GM12874 (cell line): ENCODE measurements at regions not wholly inside any gene's neighbourhood (a gene's known extent, or its start where the extent isn't known, plus 50 kb on each side); places are given as distances from the start of the nearest gene placed in this dataset.

Experiments
- CTCF ChIP-seq: IDR thresholded peaks from 2 replicates; pipeline ENCODE4 v1.5.1; 2011; ENCODE audit warnings: low read depth, mild to moderate bottlenecking, control low read depth, low read length, moderate library complexity; ENCODE audit not compliant: insufficient read depth

- TF ChIP-seq CTCF, result no peak
These were observed 336.8 kb upstream of the NCAM1 start for GRCh38 chr11:112624431-112624830.

GRCh38 chr11:112625814-112626213 lies 335.4 kb upstream of the NCAM1 start:
- TF ChIP-seq CTCF, result no peak

- no peak for TF ChIP-seq CTCF
These were observed 334.5 kb upstream of the NCAM1 start for GRCh38 chr11:112626731-112627130.

GRCh38 chr11:112627588-112628045 lies 333.6 kb upstream of the NCAM1 start:
- no peak for TF ChIP-seq CTCF

- TF ChIP-seq CTCF, result no peak
These were observed 332.5 kb upstream of the NCAM1 start for GRCh38 chr11:112628676-112629075.

GRCh38 chr11:112630496-112630895 lies 330.7 kb upstream of the NCAM1 start:
- TF ChIP-seq CTCF, result no peak

- TF ChIP-seq CTCF, result no peak
These were observed 329.9 kb upstream of the NCAM1 start for GRCh38 chr11:112631333-112631732.
